HG03066 (cell line): ENCODE measurements at regions not wholly inside any gene's neighbourhood (a gene's known extent, or its start where the extent isn't known, plus 50 kb on each side); places are given as distances from the start of the nearest gene placed in this dataset.
A peak's percentile ranks its signal among the peaks of the same experiment; 100 is the strongest.
"Not testable (repeated sequence)": the region's sequence is repeated elsewhere in the genome, so short reads cannot be mapped to it uniquely, and the experiment has no call there.

Source experiments
- ATAC-seq: cut with Tn5 transposase; IDR thresholded peaks from one replicate; pipeline ENCODE4 v1.9.1; 2021; ENCODE audit warnings: low read depth; ENCODE audit not compliant: unreplicated experiment

- ATAC-seq = no peak
These were observed 69.7 kb downstream of the RPS6KA4 start for GRCh38 chr11:64428693-64429092.

DNA sequence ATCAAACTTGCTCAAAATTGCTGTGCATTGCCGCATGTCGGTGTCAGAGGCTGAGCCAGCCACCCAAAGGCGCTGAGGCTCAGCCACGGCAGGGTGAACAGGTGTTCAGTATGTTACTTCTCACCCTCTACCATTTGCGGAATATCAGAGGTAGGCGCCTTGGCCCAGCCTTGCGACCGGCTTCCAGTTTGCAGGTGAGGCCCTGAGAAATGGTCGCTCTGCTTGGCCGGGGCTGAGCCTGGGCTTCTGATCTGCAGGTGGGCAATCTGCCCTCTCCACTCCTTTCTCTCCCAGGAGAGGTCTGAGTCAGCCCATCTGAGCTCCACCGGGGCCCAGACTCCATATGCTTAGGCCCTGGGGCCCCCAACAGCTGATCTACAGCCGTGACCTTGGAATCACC, 71.0 kb downstream of the RPS6KA4 start:
- no peak for ATAC-seq

GRCh38 chr11:64430645-64431044, 71.7 kb downstream of the RPS6KA4 start:
- ATAC-seq = no peak

GRCh38 chr11:64436000-64436399, 77.0 kb downstream of the RPS6KA4 start:
- ATAC-seq = no peak

DNA sequence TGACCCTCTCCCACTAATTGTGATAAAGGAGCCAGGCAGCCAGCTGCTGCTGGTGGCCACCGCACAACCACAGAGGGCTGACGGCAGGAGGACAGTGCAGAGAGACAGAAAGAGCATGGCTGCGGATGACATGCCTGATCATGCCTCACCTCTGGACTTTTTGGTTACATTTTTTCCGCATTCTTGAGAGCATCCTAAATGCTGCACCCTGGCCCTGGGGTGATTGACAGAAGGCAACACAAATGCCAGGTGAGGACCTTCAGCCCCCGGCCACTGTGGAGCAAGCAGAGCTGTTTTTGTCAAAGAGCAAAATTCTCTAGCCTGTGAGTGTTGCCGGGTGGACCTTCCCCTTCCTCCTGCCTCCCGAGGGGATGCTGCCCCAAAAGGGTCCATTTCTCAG, 78.5 kb downstream of the RPS6KA4 start:
- no peak for ATAC-seq

GRCh38 chr11:64438986-64439771, 80.2 kb downstream of the RPS6KA4 start:
- ATAC-seq = no peak

DNA sequence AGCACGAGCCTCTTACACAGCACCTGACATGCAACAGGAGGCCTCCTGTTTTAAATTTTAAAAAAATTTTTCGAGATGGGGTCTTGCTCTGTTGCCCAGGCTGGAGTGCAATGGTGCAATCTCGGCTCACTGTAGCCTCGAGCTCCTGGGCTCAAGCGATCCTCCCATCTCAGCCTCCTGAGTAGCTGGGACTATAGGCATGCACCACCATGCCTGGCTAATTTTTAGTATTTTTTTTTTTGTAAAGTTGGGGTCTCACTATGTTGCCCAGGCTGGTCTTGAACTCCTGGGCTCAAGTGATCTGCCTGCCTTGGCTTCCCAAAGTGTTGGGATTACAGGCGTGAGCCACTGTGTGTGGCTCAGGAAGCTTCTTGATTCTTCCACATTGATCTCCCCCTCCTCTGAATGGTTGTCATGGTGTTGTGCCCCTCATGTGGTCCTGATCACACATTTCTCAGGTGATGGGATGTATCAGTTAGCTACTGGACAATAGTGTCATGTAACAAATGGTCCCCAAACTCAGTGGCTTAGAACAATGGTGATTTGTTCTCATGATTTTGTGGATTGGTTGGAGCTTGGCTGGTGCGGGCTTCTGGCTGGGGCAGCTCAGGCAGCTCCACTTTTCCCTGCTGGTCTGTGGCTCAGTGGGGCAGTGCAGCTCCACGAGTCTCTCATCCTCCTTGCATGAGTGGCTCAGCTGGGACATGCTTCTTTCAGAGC, 81.0 kb downstream of the RPS6KA4 start:
- not testable (repeated sequence) for ATAC-seq

GRCh38 chr11:64441127-64441526, 82.2 kb downstream of the RPS6KA4 start:
- ATAC-seq = no peak

DNA sequence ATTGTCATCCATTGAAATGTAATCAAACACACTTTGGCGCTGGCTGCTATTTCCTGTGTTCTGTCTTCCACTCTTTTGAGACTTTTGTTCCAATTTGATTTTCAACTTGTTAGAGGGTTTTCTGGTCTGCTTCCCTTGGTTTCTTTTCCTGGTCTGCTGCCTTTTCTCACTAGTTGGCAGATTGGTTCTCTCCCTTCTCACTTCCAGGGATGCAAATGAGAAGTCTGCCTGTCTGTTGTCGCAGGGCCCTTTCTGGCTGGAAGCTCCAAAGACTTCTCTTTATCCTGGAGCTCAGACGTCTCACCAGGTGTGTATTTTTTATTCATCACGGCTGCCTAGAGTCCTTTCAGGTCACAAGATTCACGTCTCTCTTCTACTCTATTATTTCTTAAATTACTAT, 84.0 kb downstream of the RPS6KA4 start:
- no peak for ATAC-seq

DNA sequence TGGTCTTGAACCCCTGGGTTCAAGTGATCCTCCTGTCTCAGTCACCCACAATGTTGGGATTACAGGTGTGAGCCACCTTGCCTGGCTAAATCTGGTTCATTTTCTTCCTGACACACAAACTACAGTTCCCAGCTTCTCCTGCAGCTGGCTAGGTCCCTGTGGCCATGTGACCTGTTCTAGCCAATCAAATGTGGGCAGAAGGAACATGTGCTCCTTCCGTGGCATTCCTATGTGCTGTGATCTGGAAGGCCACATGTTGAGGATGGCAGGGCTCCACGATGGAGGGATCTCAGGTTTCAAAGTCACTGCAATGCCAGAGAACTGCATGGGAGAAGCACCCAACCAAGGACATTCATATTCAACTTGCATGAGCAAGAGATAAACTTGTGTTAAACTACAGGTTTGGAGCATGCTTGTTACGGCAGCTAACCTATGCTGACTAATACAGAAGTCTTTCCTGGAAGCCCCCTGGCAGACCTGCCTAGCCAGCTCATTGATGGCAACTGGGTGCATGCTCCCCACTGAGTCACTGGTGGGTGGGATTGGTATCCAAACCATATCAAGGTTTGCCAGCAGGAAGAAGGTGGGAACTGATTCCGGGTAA, 86.0 kb downstream of the RPS6KA4 start:
- ATAC-seq = no peak

DNA sequence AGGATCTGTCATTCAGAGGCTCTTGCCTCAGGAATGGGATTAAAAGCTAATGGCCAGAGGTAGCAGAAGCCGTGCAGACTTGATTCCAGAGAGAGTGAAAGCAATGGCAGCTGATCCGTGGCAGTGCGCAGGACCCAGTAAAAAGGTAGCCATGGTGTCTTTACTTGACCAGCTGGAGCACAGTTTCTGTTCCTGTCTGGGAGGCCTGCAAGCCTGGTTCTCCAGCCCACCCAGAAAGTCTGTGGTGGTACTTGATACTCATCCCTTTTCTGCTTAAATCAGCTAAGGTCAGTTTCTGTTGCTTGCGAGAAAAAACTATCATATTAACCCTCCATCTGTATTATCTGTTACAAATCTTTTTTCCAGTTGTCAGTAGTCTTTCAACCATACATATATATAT, 86.7 kb downstream of the RPS6KA4 start:
- ATAC-seq = no peak

- ATAC-seq = no peak
These were observed 89.1 kb downstream of the RPS6KA4 start for GRCh38 chr11:64447831-64448598.

DNA sequence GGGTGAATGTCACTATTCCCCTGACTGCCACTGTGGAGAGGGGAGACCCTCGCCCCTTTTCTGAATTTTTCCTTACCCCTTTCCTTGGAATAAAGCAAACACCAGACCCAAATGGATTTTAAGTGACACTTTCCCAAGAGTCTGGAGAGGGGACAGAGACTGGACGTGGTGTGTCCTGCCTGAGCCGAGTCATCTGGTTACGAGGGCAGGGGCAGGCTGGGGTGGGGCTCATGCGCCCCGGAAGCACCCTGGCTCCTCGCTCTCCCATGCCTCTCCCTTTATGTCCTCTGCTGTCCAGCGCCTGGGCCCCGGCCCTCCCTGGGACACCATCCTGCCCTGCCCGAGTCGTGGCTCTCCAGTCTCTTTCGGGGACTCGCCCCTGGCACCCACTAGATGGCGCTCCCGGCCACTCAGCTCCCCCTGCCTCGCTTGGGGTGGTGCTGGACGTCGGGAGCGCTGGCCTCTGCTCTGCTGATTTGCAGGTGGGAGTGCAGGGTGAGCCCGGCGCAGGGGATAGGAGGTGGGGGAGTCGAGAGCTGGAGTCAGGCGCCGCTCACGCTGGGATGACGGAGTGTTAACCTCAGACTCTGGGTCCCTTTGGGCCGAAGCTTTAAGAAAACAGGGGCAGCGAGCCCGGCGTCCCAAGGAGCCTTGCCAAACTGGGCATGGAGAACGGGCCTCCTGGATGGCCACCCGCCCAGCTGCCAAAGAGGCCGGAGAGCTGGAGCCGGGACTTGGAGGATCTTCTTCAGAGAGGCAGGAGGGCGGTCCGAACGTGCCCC, 89.8 kb downstream of the RPS6KA4 start:
- no peak for ATAC-seq

- ATAC-seq = peak; percentile 73
These were observed 90.6 kb downstream of the RPS6KA4 start for GRCh38 chr11:64449381-64450167.

GRCh38 chr11:64450168-64450560, 91.2 kb downstream of the RPS6KA4 start:
- no peak for ATAC-seq

DNA sequence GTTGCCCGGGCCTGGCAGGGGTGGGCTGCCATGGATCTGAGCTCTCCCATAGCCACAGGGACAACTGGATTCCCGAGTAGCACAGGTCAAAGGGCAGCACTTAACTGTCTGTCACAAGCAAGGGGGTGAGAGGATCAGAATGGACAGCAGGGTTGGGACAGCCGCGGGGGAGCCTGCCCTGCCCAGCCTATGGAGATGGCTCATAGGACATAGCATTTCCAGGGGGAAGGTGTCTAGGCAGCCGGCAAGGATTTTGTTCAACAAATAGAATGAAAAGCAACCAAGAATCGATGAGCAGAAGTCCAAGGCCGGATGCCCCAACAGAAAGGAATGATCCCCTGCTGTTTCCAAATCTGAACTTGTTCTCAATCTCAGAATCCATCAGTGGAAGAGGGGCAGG, 92.9 kb downstream of the RPS6KA4 start:
- ATAC-seq = no peak

DNA sequence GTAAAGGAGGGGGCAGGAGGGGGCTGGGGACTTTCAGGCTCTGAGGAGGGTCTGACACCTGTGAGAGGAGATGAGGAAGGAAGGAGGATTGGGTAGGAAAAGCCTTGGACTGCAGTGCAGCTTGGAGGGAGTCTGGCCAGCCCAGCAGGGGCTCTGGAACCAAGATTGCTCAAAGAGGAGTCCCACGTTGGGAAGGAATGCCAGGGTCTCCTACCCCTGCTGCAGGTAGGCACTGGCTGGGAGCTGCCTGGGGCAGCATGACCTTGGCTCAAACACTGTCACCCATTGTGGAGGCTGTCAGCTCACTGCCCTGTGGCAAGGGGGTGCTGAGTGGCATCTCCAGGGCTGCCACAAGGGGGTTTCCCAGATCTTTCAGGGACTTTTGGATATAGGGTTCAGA, 94.5 kb downstream of the RPS6KA4 start:
- ATAC-seq = no peak

GRCh38 chr11:64455456-64456261, 96.7 kb downstream of the RPS6KA4 start:
- ATAC-seq = no peak
